ENCODE measurements at regions not wholly inside any gene's neighbourhood (a gene's known extent, or its start where the extent isn't known, plus 50 kb on each side); places are given as distances from the start of the nearest gene placed in this dataset.

DNA sequence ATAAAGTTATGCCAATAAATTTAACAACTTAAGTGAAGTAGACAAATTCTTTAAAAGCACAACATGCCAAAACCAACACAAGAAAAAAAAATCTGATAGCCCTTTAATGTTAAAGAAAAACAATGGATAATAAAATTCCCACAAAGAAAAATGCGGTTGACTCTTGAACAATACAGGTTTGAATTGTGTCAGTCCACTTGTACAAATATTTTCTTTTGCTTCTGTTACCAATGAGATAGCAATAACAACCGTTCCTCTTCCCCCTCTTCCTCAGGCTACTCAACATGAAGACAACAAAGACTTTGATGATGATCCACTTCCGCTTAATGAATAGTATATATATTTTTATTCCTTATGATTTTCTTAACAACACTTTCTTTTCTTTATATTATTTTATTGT lies 283.9 kb upstream of the MAN1A1 start:
- Histone ChIP-seq H3K4me3 (replicated peaks in 1 of 3; ENCODE audit: low read depth in 2 of 3, low read length in 3 of 3) (no peak overlapping the region), H3K36me3 (replicated peaks in 1 of 2; ENCODE audit: control insufficient read depth in 1 of 2, insufficient read depth in 2 of 2, low read length in 2 of 2) (no peaks in the 10 kb centered on the region), H3K27me3 (ENCODE audit: control insufficient read depth in 2 of 2, insufficient read depth in 2 of 2, low read length in 2 of 2) (no peaks in the 10 kb centered on the region), H3K4me2 (replicated peaks; ENCODE audit: extremely low read depth, low read length, poor library complexity, severe bottlenecking) (no peak overlapping the region), H2AFZ (ENCODE audit: insufficient read depth, low read depth, low read length, poor library complexity, severe bottlenecking) (no peak overlapping the region), H4K20me1 (ENCODE audit: insufficient read depth, low read length) (no peaks in the 10 kb centered on the region), H3K9ac (ENCODE audit: insufficient read depth, low read length, poor library complexity, severe bottlenecking) (no peak overlapping the region), H3K27ac (ENCODE audit: low read depth in 1 of 2, low read length in 2 of 2) (no peak overlapping the region), H3K4me1 (ENCODE audit: control insufficient read depth in 1 of 2, insufficient read depth in 2 of 2, low read length in 2 of 2) (no peaks in the 10 kb centered on the region), H3K9me3 (replicated peaks in 1 of 2; ENCODE audit: control insufficient read depth in 1 of 2, insufficient read depth in 1 of 2, low read length in 2 of 2) (no peaks in the 10 kb centered on the region), H3K79me2 (ENCODE audit: insufficient read depth, low read length) (no peaks in the 10 kb centered on the region)
- H3K27me3 Mint-ChIP-seq (ENCODE audit: low read depth in 3 of 3) = peaks cover 0 to 1% (median 0%) of the 10 kb centered on the region in 3 donors
- H3K9me3 Mint-ChIP-seq = peaks cover 0 to 14% (median 10%) of the 10 kb centered on the region in 7 donors
- intact Hi-C loops (cut with micrococcal nuclease) = no loop called here
- no peak overlapping the region for H3K4me3 Mint-ChIP-seq
- DNase-seq = no peak
- no peaks in the 10 kb centered on the region for H3K36me3 Mint-ChIP-seq
- TF ChIP-seq, protein P1, sequence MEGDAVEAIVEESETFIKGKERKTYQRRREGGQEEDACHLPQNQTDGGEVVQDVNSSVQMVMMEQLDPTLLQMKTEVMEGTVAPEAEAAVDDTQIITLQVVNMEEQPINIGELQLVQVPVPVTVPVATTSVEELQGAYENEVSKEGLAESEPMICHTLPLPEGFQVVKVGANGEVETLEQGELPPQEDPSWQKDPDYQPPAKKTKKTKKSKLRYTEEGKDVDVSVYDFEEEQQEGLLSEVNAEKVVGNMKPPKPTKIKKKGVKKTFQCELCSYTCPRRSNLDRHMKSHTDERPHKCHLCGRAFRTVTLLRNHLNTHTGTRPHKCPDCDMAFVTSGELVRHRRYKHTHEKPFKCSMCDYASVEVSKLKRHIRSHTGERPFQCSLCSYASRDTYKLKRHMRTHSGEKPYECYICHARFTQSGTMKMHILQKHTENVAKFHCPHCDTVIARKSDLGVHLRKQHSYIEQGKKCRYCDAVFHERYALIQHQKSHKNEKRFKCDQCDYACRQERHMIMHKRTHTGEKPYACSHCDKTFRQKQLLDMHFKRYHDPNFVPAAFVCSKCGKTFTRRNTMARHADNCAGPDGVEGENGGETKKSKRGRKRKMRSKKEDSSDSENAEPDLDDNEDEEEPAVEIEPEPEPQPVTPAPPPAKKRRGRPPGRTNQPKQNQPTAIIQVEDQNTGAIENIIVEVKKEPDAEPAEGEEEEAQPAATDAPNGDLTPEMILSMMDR (IDR thresholded peaks at IDR 0.05) = no peak
- WGBS (ENCODE audit: insufficient coverage) = no CpG with 5 or more reads among the region's 3 CpGs
- no peak overlapping the region for H3K27ac Mint-ChIP-seq
- H3K4me1 Mint-ChIP-seq = peaks cover 9% of the 10 kb centered on the region

DNA sequence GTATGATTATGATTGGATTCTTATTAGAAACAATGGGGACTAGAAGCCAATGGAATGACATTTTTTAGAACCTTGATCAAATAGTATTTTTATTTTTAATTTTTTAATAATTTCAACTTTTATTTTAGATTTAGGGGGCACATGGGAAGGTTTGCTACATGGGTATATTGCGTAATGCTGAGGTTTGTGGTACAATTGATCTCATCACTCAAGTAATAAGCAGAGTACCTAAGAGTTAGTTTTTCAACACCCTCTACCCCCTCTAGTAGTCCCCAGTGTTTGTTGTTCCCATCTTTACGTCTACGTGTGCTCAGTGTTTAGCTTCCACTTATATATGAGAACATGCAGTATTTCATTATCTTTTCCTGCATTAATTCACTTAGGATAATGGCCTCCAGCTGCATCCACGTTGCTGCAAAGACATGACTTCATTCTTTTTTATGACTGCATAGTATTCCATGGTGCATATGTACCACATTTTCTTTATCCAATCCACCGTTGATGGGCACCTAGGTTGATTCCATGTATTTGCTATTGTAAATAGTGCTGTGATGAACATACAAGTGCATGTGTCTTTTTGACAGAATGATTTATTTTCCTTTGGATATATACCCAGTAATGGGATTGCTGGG lies 281.1 kb upstream of the MAN1A1 start:
- no peaks in the 10 kb centered on the region for H3K9me3 ChIP-seq (replicated peaks in 1 of 2; ENCODE audit: control insufficient read depth in 1 of 2, insufficient read depth in 1 of 2, low read length in 2 of 2)
- no peaks in the 10 kb centered on the region for H3K36me3 Mint-ChIP-seq
- peaks cover 0 to 1% (median 0%) of the 10 kb centered on the region in 3 donors for H3K27me3 Mint-ChIP-seq (ENCODE audit: low read depth in 3 of 3)
- H2AFZ ChIP-seq (ENCODE audit: insufficient read depth, low read depth, low read length, poor library complexity, severe bottlenecking) = no peak overlapping the region
- no peaks in the 10 kb centered on the region for H3K36me3 ChIP-seq (replicated peaks in 1 of 2; ENCODE audit: control insufficient read depth in 1 of 2, insufficient read depth in 2 of 2, low read length in 2 of 2)
- TF ChIP-seq, protein P1 (IDR thresholded peaks at IDR 0.05) = no peak
- no peaks in the 10 kb centered on the region for H3K79me2 ChIP-seq (ENCODE audit: insufficient read depth, low read length)
- H4K20me1 ChIP-seq (ENCODE audit: insufficient read depth, low read length) = no peaks in the 10 kb centered on the region
- H3K4me2 ChIP-seq (replicated peaks; ENCODE audit: extremely low read depth, low read length, poor library complexity, severe bottlenecking) = no peak overlapping the region
- H3K27me3 ChIP-seq (ENCODE audit: control insufficient read depth in 2 of 2, insufficient read depth in 2 of 2, low read length in 2 of 2) = no peaks in the 10 kb centered on the region
- no peak overlapping the region for H3K27ac Mint-ChIP-seq
- no peak overlapping the region for H3K4me3 ChIP-seq (replicated peaks in 1 of 3; ENCODE audit: low read depth in 2 of 3, low read length in 3 of 3)
- H3K4me3 Mint-ChIP-seq = no peak overlapping the region
- no peak overlapping the region for H3K9ac ChIP-seq (ENCODE audit: insufficient read depth, low read length, poor library complexity, severe bottlenecking)
- peaks cover 0 to 11% (median 6%) of the 10 kb centered on the region in 7 donors for H3K9me3 Mint-ChIP-seq
- WGBS (ENCODE audit: insufficient coverage) = no CpG with 5 or more reads among the region's 5 CpGs
- H3K27ac ChIP-seq (ENCODE audit: low read depth in 1 of 2, low read length in 2 of 2) = no peak overlapping the region
- H3K4me1 Mint-ChIP-seq = no peaks in the 10 kb centered on the region
- intact Hi-C loops (cut with micrococcal nuclease) = no loop called here
- DNase-seq = no peak
- H3K4me1 ChIP-seq (ENCODE audit: control insufficient read depth in 1 of 2, insufficient read depth in 2 of 2, low read length in 2 of 2) = no peaks in the 10 kb centered on the region
